ENCODE measurements at regions not wholly inside any gene's neighbourhood (a gene's known extent, or its start where the extent isn't known, plus 50 kb on each side); places are given as distances from the start of the nearest gene placed in this dataset.
"Not testable (repeated sequence)": the region's sequence is repeated elsewhere in the genome, so short reads cannot be mapped to it uniquely, and the experiment has no call there.

GRCh38 chr10:123380491-123381085 lies 226.4 kb downstream of the BUB3 start:
- peak; percentile 20 for DNase-seq

GRCh38 chr10:123381224-123381623 lies 227.0 kb downstream of the BUB3 start:
- no peak for DNase-seq

- DNase-seq: no peak
Observed at GRCh38 chr10:123382491-123382890, 228.3 kb downstream of the BUB3 start.

- no peak for DNase-seq
Observed at GRCh38 chr10:123385508-123386080, 231.4 kb downstream of the BUB3 start.

GRCh38 chr10:123389520-123389919 lies 235.3 kb downstream of the BUB3 start:
- DNase-seq: no peak

GRCh38 chr10:123390332-123390731 lies 236.1 kb downstream of the BUB3 start:
- no peak for DNase-seq

GRCh38 chr10:123390874-123391273 lies 236.7 kb downstream of the BUB3 start:
- no peak for DNase-seq

GRCh38 chr10:123391275-123392028 lies 237.2 kb downstream of the BUB3 start:
- no peak for DNase-seq

GRCh38 chr10:123392182-123392963 lies 238.2 kb downstream of the BUB3 start:
- no peak for DNase-seq

GRCh38 chr10:123393170-123393569 lies 239.0 kb downstream of the BUB3 start:
- no peak for DNase-seq

GRCh38 chr10:123394382-123394781 lies 240.2 kb downstream of the BUB3 start:
- DNase-seq: no peak

- DNase-seq: not testable (repeated sequence)
Observed at GRCh38 chr10:123395234-123395633, 241.0 kb downstream of the BUB3 start.

- DNase-seq: no peak
Observed at GRCh38 chr10:123395906-123396305, 241.7 kb downstream of the BUB3 start.

GRCh38 chr10:123398180-123398591 lies 244.0 kb downstream of the BUB3 start:
- DNase-seq: no peak

- DNase-seq: no peak
Observed at GRCh38 chr10:123398756-123399155, 244.6 kb downstream of the BUB3 start.

GRCh38 chr10:123399276-123399839 lies 245.2 kb downstream of the BUB3 start:
- no peak for DNase-seq

- DNase-seq: no peak
Observed at GRCh38 chr10:123402021-123402420, 247.8 kb downstream of the BUB3 start.

- DNase-seq: peak; percentile 49
Observed at GRCh38 chr10:123402656-123403055, 248.5 kb downstream of the BUB3 start.

- DNase-seq: no peak
Observed at GRCh38 chr10:123404357-123404756, 250.2 kb downstream of the BUB3 start.

GRCh38 chr10:123408660-123409059 lies 254.5 kb downstream of the BUB3 start:
- no peak for DNase-seq

- no peak for DNase-seq
Observed at GRCh38 chr10:123409426-123409825, 255.2 kb downstream of the BUB3 start.

GRCh38 chr10:123409884-123410283 lies 255.7 kb downstream of the BUB3 start:
- DNase-seq: no peak

- no peak for DNase-seq
Observed at GRCh38 chr10:123413353-123413752, 252.8 kb upstream of the GPR26 start.
